GM20000 (cell line): ENCODE measurements at regions not wholly inside any gene's neighbourhood (a gene's known extent, or its start where the extent isn't known, plus 50 kb on each side); places are given as distances from the start of the nearest gene placed in this dataset.

Experiments
- DNase-seq: peaks from one replicate; pipeline ENCODE4 v3.0.0; 2012; ENCODE audit warnings: low spot score
- TF ChIP-seq, protein P1 (sequence below): IDR thresholded peaks from 2 replicates; pipeline ENCODE4 v1.5.1; 2012; ENCODE audit warnings: mild to moderate bottlenecking, control low read depth; ENCODE audit errors: extremely low read depth, missing control alignments

DNA sequence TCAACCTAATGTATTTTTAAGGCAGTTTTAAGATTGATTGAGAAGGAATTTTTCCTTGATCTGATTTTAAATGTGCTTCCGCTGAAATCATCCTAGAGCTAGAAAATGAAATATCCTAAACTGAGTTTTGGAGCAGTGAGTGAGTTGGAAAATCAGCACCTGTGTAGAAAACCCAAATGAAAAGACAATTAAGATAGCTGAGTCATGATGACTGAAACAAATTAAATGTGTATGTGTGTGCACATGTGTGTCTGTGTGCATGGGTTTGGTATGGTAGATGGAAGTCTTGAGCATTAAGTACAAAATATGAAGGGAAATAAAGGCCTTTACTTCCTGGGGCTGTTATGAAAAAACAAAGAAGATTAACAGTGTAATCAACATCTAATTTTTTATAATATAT lies 394.6 kb upstream of the MAP2 start:
- no peak for DNase-seq
- TF ChIP-seq, protein P1, sequence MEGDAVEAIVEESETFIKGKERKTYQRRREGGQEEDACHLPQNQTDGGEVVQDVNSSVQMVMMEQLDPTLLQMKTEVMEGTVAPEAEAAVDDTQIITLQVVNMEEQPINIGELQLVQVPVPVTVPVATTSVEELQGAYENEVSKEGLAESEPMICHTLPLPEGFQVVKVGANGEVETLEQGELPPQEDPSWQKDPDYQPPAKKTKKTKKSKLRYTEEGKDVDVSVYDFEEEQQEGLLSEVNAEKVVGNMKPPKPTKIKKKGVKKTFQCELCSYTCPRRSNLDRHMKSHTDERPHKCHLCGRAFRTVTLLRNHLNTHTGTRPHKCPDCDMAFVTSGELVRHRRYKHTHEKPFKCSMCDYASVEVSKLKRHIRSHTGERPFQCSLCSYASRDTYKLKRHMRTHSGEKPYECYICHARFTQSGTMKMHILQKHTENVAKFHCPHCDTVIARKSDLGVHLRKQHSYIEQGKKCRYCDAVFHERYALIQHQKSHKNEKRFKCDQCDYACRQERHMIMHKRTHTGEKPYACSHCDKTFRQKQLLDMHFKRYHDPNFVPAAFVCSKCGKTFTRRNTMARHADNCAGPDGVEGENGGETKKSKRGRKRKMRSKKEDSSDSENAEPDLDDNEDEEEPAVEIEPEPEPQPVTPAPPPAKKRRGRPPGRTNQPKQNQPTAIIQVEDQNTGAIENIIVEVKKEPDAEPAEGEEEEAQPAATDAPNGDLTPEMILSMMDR, result no peak

DNA sequence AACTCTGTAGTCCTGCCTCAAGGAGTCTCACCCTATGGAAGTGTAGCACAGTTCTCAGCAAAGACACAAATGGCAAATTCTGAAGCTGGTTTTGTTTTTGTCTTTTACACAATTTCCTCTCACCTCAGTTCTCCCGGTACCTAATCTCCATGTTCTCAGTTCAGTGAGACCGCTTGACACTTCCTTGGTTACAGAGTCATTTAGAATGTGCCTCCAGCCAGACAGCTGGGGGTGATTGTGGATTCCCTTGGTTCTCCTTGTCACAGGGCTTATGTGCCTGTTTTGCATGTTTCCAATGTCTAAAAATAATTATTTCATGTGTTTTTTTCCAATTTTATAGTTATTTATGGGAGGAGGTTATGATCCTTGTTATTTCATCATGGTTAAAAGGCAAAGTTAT lies 379.5 kb upstream of the MAP2 start:
- no peak for DNase-seq
- TF ChIP-seq, protein P1, result no peak

DNA sequence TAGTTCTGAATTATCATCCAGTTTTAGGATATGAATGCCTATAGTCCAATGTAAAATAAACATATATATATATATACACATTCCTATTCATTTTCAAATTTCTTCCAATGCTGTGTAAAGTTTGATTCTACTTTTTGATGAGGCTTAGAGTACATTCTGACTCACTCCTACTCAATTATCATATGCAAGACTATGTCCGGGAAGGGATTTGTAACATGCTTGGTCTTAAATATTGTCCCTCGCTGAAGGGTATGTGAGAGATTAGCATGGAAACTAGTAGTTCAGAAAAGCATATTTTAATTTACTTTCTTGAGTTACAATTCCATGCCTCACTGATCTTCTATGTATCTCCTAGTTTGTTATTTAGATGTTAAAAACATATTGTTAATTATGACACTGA lies 377.7 kb upstream of the MAP2 start:
- TF ChIP-seq, protein P1, result no peak

DNA sequence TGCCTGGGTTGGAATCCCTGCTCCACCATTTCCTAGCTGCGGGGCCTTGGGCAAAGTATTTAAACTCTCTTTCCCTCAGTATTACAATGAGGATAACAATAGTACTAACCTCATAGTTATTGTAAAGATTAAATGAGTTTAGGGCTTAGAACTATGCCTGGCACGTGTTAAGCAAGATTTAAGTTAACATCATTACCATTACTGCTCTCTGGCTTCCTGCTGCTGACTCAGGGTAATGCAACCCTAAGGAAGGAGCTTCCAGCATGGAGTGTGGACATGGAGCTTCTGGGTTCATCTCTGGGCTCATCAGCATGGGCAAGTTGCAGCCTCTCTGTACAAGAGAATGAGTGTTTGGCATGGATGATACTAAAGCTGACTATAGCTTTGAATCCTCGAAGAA lies 374.2 kb upstream of the MAP2 start:
- TF ChIP-seq, protein P1, result no peak
- no peak for DNase-seq

More for the DNA sequence above, 377.7 kb upstream of the MAP2 start:
- no peak for DNase-seq

DNA sequence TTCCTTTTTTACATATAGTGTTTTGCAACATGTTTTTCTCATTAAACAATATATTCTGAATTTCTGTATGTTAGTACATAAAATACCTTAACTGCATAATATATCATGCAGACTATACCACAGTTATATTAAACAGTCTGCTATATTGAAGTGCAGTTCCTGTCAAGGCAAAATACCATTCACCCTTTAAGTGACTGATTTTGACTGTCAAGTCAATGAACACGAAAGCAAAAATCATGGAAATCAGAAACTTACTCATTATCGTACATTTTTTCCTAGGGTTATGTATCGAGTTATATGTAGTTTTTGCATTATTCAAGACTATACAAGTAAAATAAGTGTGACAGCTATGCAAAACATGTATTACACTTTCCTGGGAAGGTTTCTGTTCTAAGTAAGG lies 361.6 kb upstream of the MAP2 start:
- no peak for DNase-seq
- TF ChIP-seq, protein P1, result no peak

DNA sequence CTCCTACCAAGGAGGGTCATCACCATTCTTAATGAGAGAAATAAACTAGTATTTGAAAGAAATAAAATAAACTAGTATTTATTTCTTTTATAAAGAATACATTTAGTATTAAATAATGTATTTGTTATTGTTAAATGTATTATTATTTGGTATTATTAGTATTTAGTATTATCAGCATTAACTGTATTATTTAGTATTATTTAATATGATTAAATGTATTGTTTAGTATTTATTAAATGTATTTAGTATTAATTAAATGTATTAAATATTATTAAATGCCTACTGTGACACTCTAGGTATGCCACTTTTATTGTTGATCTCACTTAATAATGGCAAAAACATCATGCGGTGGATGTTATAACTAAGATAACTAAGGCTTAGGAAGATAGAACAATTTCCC lies 353.6 kb upstream of the MAP2 start:
- no peak for DNase-seq
- TF ChIP-seq, protein P1, result no peak

DNA sequence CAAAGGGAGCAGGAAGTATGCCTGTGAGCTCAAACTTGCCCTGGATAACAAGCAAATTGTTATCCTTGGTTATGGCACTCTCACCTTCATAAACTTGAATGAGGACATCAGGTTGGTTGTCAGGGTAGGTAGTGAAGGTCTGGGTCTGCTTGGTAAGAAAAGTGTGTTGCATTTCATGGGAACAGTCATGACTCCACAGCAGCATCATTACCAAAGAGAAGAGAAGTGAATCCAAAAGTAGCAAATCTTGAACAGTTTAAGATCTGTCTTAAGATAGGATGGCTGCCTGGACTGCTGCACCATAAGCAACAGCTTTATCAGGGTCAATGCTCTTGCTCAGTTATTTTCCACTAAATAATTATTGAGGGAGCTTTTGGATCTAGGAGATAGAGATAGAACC lies 350.7 kb upstream of the MAP2 start:
- no peak for DNase-seq

More for the DNA sequence above, 350.7 kb upstream of the MAP2 start:
- TF ChIP-seq, protein P1, result no peak
